GM11168 (cell line): ENCODE measurements at regions not wholly inside any gene's neighbourhood (a gene's known extent, or its start where the extent isn't known, plus 50 kb on each side); places are given as distances from the start of the nearest gene placed in this dataset.

ENCODE experiments used
- in situ Hi-C: fragments of 300-500 bp; cut with MboI; formaldehyde crosslinking; loops from one replicate; pipeline ENCODE4 v1.12.0; 2022; ENCODE audit warnings: low sequenced_read_pairs; ENCODE audit not compliant: unreplicated experiment

DNA sequence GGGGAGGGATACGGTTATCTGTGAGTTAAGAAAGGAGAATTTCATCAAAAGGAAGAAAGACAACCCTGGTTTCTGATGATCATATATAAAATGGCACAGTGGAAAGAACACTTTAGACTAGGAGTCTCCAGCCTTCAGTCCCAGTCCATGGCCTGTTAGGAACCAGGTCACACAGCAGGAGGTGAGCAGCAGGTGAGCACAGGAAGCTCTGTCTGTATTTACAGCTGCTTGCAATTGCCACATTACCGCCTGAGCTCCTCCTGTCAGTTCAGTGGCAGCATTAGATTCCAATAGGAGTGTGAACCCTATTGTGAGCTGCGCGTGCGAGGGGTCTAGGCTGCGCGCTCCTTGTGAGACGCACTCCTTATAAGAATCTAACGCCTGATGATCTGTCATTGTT is 137.9 kb downstream of the BTG1 start:
- in situ Hi-C loops: no loop called here

DNA sequence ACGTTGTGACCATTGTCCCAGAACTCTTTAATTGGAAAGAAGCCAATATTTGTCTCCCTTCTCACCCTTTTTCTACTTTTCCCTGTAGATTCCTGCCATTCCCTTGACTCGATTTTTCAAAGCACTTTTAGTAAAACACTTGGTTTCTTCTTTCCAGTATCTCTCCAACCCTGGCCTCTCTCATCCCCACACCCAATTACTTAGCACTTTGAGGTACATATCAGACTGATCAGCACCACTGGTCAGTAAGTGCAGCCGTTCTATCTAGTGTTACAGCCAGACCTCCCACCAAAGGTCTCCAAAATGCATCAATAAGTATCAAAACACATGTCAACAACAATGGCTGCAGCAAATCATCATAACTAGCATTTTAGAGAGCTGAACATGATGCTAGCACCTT is 141.9 kb downstream of the BTG1 start:
- in situ Hi-C loops: no loop called here

DNA sequence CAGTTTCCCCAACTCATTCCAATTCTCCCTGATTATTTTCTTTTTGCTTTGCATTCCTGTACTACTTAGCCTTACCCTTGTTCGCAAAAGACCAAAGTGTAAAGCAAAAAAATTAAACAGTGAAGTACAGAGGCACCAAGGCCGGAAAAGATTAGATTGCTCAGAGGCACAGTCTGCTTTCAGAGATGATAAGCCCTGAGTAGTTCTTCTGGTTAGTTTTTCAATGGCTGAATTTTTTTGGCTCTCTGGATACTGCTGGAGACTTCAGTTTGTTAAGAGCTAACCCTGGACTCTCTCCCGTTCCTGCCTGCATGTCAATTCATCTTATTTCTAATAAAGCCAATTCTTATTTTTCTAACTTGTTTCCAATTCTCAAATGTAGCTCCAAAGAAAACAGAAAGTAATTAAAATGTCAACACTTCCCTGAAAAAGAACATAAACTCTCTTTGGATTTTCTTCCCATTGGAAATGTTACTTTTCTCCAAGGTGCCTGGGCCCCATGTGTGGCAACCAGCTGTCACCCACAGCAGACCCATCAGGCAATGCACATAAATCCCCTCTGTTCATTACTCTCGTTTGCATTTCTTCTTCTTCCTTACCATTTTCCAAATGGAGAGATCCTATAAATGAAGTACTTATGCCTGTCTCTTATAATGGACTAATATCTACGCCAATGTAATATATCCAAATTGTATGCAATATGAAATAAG is 142.8 kb downstream of the BTG1 start:
- in situ Hi-C loops: no loop called here

- in situ Hi-C loops: no loop called here
Measured at GRCh38 chr12:92002195-92002649, 143.4 kb downstream of the BTG1 start.

GRCh38 chr12:92000597-92000996 is 145.0 kb downstream of the BTG1 start:
- in situ Hi-C loops: no loop called here

- in situ Hi-C loops: no loop called here
Measured at GRCh38 chr12:91999823-92000222, 145.8 kb downstream of the BTG1 start.

GRCh38 chr12:91998316-91998715 is 147.3 kb downstream of the BTG1 start:
- in situ Hi-C loops: no loop called here

DNA sequence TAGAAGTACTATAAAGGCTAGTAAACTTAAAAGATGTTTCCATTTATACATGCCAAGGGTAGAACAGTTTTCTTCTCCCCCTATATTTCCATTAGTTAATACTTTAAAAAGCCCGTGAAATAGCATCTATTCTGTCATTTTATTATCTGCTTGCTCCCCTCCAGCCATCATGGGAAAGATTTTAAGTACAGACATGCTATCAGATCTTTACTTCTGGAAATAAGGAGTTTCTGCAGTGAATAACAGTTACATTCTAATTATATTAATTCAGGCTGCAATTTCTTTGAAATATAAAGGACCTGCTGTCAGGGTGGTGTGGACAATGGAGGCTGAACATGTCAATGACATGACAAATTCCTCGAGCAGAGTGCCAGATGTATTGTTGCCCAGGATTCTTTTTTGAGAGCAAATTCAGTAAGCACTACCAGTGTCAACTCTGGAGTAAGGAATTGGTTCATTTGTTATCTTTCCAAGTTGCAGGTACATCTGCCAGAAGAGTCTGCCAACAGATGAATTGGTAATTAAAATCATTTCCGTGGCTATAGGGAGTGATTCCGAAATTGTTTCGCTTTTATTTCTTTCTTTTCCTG is 151.3 kb downstream of the BTG1 start:
- in situ Hi-C loops: no loop called here

DNA sequence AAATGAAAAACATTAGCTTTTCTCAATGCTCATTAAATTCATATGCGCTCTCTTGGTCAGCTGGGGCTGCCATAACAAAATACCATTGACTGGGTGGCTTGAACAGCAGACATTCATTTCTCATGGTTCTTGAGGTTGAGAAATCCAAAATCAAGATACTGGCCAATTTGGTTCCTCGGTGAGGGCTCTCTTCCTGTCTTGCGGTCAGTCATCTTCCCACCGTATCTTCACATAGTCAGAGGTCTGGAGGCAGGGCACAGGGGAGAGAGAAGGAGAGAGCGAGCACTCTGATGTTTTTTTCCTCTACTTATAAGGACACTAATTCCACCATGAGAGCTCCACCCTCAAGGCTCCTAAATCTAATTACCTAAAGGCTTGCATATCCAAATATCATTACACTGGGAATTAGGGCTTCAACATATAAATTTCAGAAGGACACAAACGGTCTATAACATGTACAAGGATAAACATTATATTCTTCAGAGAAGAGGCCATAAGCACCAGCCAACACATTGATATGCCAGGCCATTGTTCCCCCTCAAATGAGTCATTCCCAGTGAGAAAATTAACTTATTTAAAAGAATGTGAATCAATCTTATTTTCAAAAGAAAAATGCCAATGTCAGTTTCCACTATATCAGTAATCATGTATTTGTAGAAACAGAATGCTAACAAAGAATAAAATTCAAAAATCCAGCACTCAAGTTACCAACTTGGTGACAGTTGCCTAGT is 152.2 kb downstream of the BTG1 start:
- in situ Hi-C loops: no loop called here

DNA sequence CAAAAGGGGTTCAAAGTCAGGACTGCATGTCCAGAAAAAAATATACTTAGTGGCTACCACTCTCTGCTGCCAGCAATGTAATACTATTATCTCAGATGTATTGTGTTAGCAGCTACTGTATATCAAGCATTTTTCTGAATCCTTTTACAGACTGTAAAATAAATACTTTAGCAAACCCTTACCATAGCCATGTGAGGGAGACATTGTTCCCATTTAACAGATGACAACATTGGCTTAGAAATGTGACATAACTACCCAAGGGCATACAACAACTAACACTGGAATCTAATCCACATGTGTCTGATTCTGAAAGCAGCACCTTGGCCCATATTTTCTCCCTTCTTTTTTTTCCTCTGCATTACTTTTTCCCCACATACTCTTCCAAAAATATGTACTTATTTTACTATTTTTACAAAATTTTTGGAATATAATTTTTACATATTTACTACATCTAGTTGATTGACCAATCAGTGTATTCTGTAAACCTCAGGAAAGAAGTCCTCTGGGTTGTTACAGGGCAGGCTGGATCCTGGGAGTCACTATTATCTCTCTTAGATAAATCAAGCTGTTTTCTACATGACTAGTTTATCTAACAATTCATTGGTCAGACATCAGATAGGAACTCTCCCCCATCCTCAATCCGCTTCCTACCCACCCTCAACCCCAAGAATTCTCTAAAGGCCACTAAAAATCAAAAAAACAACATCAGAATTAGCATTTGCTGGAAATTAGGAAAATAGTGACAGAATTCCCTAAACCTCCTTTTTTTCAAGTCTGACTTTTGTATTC is 154.1 kb downstream of the BTG1 start:
- in situ Hi-C loops: no loop called here

- in situ Hi-C loops: no loop called here
Measured at GRCh38 chr12:91990525-91990924, 155.1 kb downstream of the BTG1 start.

GRCh38 chr12:91989143-91989542 is 156.5 kb downstream of the BTG1 start:
- in situ Hi-C loops: no loop called here

DNA sequence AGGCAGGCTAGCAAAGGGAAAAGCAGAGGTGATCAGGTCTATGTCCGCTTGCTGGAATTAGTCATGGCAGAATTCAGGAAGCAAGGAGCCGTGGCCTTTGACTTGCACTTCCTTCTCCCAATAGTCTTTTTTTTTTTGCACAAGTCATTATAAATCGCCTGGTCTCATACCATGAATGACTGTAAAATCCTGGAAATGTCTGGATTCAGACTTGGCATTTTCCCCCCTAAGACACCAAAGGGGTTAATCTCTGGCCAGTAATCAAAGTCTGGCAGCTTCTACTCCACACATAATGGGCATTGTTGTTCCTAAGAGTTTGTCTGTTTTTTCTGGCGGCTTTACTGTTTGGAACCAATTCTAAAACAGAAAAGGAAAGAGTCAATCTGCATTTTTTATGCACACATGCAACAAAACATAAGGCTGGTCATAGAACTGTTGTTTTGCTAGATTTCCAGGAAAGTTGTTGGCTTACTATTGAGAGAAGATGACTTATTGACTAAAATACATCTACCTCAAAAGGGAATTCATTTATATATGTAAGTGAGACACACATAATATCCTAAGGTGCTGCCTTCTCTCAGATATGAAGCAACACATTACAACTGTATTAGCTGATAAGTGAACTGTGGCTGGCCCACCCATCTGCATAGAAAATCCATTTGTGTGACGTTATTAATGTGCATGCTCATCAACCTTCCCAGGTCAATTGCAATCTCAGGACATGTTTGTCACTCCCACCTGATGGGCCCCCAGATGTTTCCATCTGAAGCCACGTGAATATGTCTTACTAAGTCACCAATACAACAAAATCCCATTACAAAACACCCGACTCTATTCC is 157.3 kb downstream of the BTG1 start:
- in situ Hi-C loops: no loop called here

DNA sequence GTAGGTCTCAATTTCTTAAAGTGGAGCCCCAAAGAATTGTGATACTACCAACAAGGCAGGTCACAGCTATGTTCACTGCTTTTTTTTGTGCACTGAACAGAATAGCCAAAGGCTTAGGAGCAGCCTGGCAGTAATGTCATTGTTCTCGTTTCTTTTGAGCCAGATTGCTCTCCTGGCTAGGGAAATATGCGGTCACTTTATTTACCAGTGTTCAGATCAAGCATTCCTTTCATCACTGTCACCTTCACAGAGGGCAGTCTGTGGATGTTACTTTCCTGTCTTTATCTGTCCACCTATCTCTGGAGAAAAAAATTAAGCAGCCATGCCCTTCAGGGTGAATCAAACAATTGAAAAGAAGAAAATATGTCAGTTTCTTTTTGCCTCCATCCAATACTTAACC is 159.6 kb downstream of the BTG1 start:
- in situ Hi-C loops: no loop called here

- in situ Hi-C loops: no loop called here
Measured at GRCh38 chr12:91985002-91985787, 160.5 kb downstream of the BTG1 start.

DNA sequence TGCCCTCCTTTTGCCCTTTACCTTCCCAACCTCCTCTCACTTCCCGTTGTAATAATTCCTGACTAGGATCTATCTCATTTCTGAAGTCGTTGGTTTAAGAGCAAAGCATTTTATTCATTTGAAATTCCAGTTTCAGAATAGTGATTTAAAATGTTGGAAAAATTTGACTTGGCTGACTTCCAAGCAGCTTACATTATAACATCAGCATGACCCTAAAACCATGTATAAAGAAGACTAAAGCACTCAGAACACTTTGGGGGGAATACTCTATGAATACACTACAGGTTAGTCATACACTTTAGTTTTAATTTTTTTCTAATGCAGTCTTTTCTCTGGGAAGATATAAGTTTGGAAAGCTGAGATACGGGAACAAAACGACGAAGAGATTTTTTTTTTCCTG is 161.1 kb downstream of the BTG1 start:
- in situ Hi-C loops: no loop called here

- in situ Hi-C loops: no loop called here
Measured at GRCh38 chr12:91983935-91984334, 161.7 kb downstream of the BTG1 start.

DNA sequence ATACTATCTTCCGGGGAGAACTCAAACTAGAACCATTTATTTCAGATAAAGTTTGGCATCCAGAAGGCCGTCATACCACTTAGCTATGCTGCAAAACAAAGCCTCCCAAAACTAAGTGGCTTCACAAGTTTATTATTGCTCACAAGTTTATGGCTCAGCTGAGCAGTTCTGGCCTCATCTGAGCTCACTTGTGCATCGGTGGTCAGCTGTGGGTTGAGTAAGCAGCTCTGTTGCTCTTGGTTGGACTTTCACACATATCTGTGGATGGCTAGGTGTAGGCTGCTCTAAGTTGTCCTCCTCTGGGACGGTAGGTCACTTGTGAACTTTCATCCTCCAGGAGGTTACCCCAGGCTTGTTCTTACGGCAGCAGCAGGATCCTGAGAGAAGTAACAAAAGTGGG is 162.7 kb downstream of the BTG1 start:
- in situ Hi-C loops: no loop called here

GRCh38 chr12:91980389-91980821 is 165.2 kb downstream of the BTG1 start:
- in situ Hi-C loops: no loop called here
